PFSK-1 (cell line): ENCODE measurements at regions not wholly inside any gene's neighbourhood (a gene's known extent, or its start where the extent isn't known, plus 50 kb on each side); places are given as distances from the start of the nearest gene placed in this dataset.

Source experiments
- FOXP2 ChIP-seq: optimal IDR thresholded peaks from 2 replicates; pipeline ENCODE3; 2011; ENCODE audit warnings: borderline replicate concordance, control low read depth, inconsistent platforms; ENCODE audit not compliant: insufficient read depth; ENCODE audit errors: extremely low read length, extremely low read depth
- POLR2AphosphoS5 ChIP-seq: IDR thresholded peaks from 2 replicates; pipeline ENCODE4 v1.6.1; 2012; ENCODE audit warnings: low read depth, mild to moderate bottlenecking, control low read depth, low read length, moderate library complexity
- REST ChIP-seq, 2 experiments: IDR thresholded peaks; 2 replicates each; pipeline versions ENCODE4 v1.6.1 to v1.8.0; 2011 to 2012; ENCODE audit warnings: low read depth in 2 of 2, low read length in 2 of 2, control low read depth in 1 of 2, inconsistent platforms in 1 of 2, mild to moderate bottlenecking in 1 of 2, moderate library complexity in 1 of 2; ENCODE audit not compliant: insufficient read depth in 1 of 2
- SIN3A ChIP-seq: IDR thresholded peaks from 2 replicates; pipeline ENCODE4 v1.6.1; 2012; ENCODE audit warnings: mild to moderate bottlenecking, low read length, moderate library complexity, borderline replicate concordance; ENCODE audit not compliant: insufficient read depth
- TAF1 ChIP-seq: IDR thresholded peaks from 2 replicates; pipeline ENCODE4 v1.6.1; 2012; ENCODE audit warnings: low read length, control low read depth, borderline replicate concordance; ENCODE audit not compliant: insufficient read depth

- TF ChIP-seq POLR2AphosphoS5 = no peak
- no peak for TF ChIP-seq TAF1
- no peak for TF ChIP-seq SIN3A
- no peak for TF ChIP-seq REST (IDR thresholded peaks at IDR 0.05; ENCODE audit: insufficient read depth in 1 of 2, low read depth in 2 of 2, low read length in 2 of 2)
- TF ChIP-seq FOXP2 = no peak
Observed at GRCh38 chr1:37315371-37315846, 159.0 kb upstream of the ZC3H12A start.
